Kidney capillary endothelial cell (primary cell): ENCODE measurements at regions not wholly inside any gene's neighbourhood (a gene's known extent, or its start where the extent isn't known, plus 50 kb on each side); places are given as distances from the start of the nearest gene placed in this dataset.
"Not testable (repeated sequence)": the region's sequence is repeated elsewhere in the genome, so short reads cannot be mapped to it uniquely, and the experiment has no call there.

Source experiments
- DNase-seq: peaks from one replicate; pipeline ENCODE4 v3.0.0-alpha.2; 2018; ENCODE audit warnings: low spot score

DNA sequence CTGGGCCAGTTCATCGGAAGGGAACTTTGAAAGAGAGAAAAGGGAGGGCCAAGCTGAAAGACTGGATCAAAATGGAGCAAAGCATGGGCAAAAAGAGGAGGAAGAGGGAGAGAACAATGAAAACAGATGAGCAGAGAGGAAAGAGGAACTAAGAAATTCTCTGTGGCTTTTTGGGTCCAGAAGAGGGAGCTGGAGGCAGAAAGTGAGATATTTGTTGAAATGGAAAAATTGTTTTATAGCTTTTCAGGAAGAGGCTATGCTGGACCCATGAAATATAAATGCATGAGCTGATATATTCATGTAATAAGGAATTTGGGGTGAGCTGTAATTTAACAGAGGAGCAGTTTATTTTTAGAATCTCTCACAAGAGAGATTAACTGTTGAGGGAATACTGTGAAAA is 457.3 kb downstream of the DMAC1 start:
- DNase-seq = no peak

DNA sequence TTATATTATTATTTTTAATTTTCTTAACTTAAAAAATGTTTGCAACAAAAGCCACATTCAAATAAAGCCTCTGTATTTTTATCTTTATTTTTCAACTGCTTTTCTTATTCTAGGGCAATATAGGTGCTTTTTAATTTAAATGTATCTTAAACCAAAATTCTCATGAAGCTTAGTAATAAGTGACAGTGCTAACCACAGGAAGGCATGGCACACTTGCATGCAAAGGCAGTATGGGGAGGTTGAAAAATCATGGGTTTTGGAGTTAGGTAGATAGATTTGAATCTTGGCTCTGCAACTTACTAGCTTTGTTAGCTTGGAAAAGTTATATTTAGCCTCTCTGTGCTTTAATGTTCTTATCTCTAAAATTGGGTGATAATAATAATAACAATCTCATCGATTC is 458.0 kb downstream of the DMAC1 start:
- no peak for DNase-seq

DNA sequence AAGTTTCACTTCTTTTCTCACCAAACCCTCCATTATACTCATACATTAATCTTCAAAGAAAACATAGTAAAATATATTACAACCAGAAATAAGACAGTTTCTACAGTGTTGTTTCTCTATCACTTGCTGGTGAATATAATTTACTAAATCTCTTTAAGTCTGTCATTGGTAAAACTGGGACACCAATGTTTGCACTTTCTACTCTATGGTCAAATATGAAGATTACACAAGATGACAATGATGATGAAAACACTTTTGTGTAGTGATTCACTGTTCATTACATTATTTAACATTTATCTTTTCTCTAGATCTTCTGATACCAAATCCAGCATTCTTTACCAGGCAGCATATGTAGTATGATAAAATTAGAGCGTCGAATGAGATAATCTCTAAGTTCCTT is 459.1 kb downstream of the DMAC1 start:
- DNase-seq = no peak

DNA sequence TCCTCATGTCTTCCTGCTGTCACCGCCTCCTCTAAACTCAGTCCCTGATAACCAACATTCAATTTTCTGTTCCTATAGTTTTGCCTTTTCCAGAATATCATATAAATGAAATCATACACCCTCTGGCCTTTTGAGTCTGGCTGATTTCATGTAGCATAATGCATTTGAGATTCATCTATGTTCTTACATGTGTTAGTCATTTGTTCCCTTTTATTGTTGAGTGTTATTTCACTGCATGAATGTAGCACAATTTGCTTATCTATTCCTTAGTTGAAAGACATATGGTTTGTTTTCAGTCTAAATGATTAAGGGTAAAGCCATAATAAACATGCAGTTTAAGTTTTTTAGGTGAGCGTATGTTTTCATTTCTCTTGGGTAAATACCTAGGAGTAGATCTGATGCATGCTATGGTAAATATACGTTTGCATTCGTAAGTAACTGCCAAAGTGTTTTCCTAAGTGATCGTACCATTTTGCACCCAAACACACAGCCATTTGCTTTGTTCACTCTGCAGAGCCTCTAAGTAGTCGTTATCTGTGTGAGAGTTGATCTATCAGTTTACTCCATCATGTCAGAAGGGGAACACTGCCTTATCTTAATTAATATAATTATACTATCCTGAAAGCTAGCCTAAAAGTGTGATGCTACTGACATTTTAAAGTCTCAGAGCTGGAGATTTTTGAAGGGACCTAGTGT is 460.8 kb downstream of the DMAC1 start:
- DNase-seq = no peak

DNA sequence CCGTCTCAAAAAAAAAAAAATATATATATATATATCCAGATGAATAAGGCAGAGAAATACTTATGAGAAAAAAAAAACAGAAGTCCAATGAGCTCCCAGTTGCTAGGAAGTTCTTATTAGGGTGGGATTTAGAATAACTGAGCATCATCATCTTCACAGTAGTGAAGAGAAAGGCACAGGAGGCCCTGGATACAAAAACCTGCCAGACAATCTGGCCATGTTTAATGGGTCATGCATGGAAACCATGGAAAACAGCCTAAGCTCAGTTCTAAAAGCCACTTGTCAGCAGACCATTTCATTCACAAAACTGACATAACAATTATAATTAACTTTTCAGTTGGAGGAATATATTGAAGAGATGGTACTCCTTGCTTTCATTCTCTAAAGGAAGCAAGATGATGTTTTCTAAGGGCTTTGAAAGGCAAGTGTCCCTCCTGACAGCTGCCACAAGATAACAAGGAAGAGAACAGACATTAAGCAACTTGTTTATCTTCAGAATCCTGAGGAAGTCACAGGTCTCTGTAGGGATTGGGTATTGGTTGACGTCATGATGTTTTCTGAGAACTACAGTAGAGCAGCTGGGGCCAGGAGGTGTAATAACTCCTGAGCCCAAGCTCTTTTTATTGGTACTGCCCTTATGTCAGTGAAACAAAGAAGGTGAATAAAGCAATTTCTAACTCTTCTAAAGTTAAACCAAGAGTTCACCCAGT is 463.1 kb downstream of the DMAC1 start:
- DNase-seq = no peak

DNA sequence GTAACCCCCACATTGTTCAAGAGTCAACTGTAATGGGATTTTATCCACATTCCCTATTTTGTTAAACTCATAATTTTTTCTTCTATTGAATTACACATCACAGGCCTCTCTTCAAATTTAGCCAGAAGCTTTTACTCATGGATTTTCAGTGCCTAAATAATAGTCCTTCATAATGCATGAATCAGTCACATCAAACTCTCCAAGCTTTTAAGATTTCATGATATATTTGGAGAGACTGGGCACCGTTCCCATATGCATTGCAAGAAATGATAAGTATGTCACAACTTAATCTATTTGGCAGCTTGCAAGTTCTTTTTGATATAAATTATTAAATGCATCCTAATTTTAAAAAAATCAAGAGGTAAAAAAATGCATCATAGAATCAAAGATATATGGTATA is 465.9 kb downstream of the DMAC1 start:
- DNase-seq = no peak

DNA sequence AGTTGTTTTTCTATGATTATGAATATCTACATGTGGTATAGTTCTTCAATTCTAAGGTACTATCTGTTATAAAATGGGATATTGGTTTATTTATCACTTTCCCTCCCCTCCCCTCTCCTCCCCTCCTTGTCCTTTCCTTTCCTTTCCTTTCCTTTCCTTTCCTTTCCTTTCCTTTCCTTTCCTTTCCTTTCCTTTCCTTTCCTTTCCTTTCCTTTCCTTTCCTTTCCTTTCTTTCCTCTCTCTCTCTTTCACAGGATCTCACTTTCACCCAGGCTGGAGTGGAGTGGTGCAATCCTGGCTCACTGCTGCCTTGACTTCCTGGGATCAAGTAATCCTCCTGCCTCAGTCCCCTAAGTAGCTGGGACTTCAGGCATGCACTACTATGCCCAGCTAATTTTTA is 466.8 kb downstream of the DMAC1 start:
- DNase-seq = no peak

DNA sequence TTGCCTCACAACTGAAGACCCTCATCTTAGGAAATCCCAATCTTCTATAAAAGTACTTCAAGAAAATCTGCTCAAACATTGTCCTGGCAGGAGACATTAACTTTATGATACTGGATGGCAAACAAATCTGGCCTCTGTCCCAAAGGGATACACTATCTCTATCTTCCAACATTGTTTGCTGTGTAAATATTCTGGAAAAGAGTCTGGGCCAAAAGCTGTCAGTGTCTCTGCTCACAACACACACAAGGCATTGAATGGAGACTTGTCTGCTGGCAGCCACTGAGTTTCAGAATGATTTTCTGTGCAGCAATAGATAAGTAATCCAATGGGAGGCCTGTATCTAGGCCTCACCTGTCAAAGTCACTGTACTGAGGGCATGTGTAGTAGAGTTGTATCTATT is 471.1 kb downstream of the DMAC1 start:
- DNase-seq = no peak

DNA sequence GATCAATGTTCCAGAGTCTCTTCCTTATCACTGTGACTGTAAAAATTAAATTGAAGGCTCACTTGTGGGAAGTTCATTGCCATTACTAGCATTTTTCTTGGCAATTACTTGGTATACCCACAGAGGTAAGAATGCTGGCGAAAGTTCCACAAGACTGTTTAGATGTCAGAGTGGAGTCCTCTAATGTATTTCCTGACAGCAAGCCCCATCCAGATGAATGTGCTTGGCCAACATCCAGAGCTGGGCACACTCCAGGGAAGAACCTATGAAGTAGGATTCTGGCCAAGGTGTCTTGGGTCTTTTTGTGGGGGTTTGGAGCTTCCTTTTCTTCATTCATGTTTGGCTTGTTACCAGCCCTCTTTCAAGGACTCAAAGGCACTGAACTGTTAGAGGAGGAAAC is 473.6 kb downstream of the DMAC1 start:
- DNase-seq = no peak

DNA sequence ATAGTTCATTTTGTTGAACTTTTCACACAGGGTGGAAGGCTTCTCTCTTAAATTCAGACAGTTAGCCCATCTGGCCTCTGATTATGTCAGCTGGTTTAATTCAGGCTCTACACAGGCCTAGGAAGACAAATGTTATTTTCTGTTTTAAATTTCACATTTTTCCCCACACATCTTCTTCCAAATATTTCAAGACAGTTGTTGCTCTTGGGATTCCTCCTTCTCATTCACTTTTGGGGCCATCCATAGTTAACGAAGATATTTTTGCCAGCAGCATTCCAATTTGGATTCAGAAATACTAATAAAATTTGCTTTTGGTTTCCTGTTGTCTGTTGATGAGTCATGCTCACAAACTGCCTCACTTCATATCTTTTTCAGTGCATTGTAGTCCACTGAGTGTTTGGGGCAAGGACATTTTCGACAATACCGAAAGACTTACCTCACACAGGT is 475.4 kb downstream of the DMAC1 start:
- DNase-seq = no peak

DNA sequence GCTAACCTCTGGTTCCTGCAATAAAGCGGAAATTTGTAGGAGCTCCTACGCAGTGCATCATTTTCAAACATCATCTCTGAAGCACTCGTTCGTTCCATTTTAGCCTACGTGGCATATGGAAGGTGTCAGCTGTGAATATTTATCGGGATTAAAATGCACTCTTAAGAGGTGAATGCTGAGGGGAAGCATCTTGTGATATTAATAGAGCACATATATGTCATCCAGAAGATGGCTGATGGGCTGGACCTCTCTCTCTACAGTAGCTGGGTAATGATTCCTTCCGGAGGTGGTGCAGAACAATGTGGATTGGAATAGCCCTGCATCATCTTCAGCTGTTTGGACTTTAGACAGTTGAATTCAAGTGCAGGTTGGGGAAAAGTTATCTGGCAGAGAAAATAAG is 478.7 kb downstream of the DMAC1 start:
- no peak for DNase-seq

DNA sequence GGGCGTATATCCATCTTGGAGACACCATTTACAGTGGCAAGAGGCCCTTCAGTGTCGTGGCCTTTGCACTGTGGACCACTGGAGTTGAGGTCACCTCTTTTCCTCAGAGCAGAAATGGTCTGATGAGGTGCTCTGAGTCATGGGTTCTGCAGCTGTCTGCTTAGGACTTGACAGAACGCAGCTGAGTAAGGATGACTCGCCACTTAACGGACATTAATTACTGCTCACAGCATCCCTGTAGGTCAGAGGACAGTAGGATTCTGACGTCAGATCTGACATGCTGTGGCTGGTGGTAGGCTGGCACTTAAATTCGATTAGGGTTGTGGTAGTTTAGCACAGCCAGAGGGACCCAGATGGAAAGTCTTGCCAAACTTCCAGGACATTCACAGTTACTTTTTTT is 479.4 kb downstream of the DMAC1 start:
- DNase-seq = peak; percentile 84

DNA sequence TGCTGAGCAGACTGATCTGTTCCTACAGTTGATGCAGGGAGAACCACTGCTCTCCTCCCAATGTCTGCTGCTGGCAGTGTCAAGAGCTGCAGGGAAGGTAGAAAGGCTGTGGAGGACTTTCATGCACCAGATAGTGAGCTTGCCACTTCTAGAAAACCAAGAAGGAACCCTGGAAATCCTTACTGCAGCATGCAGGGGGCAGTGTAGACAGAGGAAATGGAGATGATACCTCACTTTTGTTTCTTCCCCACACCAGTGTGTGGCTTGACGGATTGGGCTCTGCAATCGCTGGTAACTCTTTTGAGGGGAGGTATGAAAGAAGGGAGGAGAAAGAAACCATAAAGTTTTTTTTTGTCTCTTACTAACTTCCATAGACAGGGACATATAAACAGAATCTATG is 480.7 kb downstream of the DMAC1 start:
- no peak for DNase-seq

DNA sequence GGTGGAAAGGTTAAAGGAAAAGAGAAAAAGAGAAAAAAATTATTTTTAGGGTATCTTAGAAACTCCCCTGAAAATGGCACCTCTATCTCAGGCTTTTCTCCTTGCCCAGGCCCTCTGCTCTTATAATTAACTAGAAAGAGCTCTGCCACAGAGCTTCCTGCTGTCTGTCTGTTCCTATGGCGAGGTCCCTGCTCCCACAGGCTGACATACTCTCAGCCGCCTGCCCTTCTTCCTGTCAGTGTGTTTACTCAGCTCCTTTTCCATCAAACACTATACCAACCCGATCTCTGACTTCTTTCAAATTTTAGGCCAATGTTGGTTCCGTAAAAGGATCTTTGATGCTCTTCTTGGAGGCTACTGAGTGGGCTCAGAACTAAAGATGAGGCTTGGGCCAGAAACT is 482.6 kb downstream of the DMAC1 start:
- no peak for DNase-seq

DNA sequence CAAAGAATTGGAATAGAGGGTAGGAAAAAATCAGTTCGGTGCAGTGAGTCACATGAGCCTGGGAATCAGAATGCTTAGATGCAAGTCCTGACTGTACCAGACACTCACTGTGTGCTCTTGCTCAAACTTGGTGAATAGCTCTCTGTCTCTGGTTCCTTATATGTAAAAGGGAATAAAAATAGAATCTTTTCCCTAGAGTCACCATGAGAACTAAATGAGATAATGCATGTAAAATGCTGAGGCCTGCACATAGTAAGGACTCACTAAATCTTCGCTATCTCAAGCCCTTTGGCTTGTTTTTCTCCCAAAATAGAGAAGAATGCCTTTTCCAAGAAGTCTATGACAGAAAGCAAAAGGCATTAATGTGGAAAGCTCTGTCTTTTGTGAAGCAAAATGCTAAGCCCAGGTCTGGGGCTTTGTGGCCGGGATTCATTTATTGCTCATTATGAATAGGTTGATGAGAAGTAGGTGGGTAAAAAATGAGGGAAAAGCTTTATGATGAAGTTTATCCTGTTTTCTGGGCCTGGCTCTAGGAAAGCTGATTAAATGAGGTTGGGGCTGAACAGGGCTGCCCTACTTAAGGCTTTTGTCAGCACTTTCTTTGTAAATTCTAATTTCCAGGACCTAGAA is 483.3 kb downstream of the DMAC1 start:
- DNase-seq = no peak

DNA sequence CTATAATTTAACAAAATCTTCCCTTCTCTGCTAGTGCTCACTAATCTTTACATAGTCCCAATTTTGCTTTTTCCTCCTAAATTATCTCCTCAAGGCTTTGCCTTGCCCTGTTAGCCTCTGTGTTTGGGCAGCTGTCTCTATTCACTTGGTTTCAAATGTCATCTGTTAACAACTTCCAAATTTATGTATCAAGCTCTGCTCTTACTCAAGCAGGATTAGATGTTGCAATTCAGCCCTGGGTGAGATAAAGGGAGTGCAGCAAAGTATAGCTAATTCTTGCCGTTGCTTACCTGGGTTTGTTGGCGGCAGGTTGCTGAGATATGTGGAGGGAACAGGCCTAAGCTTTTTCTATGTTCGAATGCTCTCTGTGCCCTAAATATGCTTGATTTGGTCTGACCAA is 483.8 kb downstream of the DMAC1 start:
- no peak for DNase-seq

DNA sequence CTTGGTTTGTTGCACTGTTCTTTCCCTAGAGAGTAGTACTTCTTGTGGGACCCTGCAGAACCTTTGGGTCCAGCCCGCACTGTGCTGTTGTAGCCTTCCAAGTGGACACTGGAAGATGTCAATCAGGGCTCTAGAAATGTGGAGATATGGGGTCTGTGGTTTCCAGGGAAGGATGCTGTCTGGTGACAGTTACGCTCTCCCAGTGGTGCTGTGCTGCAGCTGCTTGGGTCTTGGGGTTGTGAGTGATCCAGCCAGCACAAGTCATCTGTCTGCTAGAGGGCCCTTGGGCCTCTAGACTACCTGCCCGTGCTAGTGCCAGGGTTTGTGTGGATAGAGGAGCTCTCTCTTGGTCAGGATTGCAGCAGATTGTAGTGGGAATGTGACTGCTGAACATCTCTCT is 484.5 kb downstream of the DMAC1 start:
- DNase-seq = no peak

DNA sequence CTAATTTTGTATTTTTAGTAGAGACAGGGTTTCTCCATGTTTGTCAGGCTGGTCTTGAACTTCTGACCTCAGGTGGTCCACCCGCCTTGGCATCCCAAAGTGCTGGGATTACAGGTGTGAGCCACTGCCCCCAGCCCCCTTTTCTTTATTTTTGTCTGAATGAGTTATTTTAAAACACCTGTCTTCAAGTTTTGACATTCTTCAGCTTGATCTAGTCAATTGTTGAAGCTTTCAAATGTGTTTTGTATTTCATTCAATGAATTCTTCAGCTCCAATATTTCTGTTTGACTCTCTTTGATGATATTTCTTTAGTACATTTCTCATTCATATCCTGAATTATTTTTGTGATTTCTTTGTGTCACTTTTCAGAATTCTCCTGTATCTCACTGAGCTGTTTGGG is 486.2 kb downstream of the DMAC1 start:
- DNase-seq = no peak

DNA sequence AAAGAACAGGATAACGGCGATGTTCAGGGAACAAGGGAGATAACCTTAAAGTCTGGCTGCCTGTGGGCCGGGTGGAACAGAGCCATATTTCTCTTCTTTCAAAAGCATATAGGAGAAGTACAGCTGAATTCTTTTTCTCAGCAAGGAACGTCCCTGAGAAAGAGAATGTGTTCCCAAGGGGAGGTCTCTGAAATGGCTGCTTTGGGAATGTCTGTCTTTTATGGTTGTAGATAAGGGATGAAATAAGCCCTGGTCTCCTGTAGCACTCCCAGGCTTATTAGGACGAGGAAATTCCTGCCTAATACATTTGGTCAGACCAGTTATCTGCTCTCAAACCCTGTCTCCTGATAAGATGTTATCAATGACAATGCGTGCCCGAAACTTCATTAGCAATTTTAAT is 490.5 kb downstream of the DMAC1 start:
- not testable (repeated sequence) for DNase-seq

DNA sequence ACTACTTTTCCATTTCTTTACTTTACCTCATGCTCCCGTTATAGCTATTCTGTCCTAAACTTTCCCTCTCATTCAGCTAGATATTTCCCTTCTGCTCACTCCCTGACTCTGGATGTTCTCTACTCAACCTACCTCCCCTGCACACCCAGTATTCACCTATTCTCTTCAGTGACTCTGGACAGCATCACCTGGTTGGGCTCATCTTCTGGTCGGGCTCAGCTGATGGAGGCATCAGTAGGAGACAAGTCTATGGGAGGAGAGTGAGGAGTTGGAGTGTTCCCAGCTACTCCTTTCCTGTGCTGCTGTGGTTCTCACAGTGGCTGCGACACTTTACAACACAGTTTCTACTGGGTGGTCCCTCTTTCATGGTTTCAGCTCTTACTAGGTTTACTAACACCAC is 493.9 kb downstream of the DMAC1 start:
- DNase-seq = no peak

DNA sequence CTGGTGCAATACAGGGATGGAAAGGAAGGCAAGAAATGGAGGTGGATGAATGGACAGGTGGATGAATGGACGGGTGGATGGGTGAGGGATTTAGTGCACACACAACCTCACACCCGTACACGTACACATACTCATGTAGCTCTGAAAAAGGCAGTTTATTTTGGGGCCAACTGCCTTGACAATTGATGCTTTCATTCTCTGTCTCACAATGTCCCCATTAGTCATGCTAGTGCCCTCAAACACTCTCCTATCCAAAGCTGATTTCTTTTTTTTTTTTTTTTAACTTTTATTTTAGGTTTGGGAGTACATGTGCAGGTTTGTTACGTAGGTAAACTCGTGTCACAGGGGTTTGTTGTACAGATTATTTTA is 495.0 kb downstream of the DMAC1 start:
- DNase-seq = no peak

DNA sequence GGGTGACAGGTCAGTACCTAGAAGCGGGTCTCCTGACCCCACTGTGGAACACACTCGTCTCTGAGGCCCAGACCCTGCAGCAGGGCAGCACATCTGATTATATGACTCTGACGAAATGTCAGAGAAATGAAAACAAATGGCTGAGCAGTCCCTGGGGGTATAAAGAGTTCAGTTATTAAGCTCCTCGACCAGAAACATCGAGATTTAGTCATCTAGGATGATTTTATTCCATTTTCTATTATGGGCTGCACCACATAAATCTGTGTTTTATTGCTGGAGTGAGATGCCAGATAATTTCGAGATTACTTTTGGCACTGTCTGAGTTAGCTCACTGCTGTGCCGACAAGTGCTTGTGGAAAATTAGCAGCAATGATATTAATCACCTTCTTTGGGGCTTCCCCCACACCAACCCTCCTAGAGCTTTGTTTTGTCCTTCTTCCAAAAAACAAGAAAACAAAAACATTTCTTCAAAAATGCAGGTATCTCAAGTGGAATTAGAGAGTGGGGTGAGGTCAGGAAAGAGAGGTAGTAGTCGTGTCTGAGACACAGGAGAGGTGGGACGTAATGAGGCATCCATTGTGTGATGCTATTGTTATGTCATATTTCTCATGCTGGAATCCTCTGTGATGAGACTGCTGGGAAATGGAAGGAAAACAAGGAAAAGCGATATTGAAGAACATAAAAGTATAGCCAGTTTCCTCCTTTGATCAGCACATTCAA is 495.5 kb downstream of the DMAC1 start:
- no peak for DNase-seq

DNA sequence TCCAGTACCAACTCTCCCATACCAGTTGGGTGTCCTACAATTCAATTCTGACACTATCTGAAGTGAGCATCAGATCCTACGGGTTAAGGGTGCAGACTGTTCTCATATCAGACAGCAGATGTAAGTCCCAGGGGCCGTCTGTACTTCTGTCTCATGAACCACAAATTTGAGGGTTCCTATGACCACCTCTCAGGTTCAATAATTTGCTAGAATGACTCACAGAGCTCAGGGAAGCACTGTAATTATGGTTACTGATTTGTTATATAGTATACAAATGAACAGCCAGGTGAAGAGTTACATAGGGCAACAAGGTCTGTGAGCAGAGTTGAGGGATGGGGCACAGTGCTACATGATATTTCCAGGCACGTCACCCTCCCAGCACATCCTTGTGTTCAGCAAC is 499.1 kb downstream of the DMAC1 start:
- no peak for DNase-seq
